Neural progenitor cell (in vitro differentiated cells): ENCODE measurements at regions not wholly inside any gene's neighbourhood (a gene's known extent, or its start where the extent isn't known, plus 50 kb on each side); places are given as distances from the start of the nearest gene placed in this dataset.

ENCODE experiments used
- DNase-seq: peaks from one replicate; pipeline ENCODE4 v3.0.0-alpha.2; 2016; ENCODE audit warnings: low spot score
- H2AFZ ChIP-seq: fragments of 200-600 bp; sonication (generic); replicated peaks from 2 replicates; pipeline ENCODE4 v1.6.1; 2016; ENCODE audit warnings: antibody characterized with exemption
- H3F3A ChIP-seq: fragments of 200-600 bp; sonication (generic); 2 replicates; pipeline ENCODE4 v1.6.1; 2016; ENCODE audit warnings: antibody characterized with exemption, low read depth
- H3K27ac ChIP-seq: fragments of 200-600 bp; sonication (generic); 2 replicates; pipeline ENCODE4 v1.5.1; 2016; ENCODE audit warnings: mild to moderate bottlenecking
- H3K27me3 ChIP-seq: fragments of 200-600 bp; sonication (generic); 2 replicates; pipeline ENCODE4 v1.6.1; 2016; ENCODE audit warnings: mild to moderate bottlenecking, moderate library complexity
- H3K36me3 ChIP-seq: fragments of 200-600 bp; sonication (generic); 2 replicates; pipeline ENCODE4 v1.5.1; 2016
- H3K4me1 ChIP-seq: fragments of 200-600 bp; sonication (generic); 2 replicates; pipeline ENCODE4 v1.6.1; 2016; ENCODE audit warnings: mixed run types
- H3K4me2 ChIP-seq: fragments of 200-600 bp; sonication (generic); 2 replicates; pipeline ENCODE4 v1.6.1; 2016
- H3K4me3 ChIP-seq: fragments of 200-600 bp; sonication (generic); 2 replicates; pipeline ENCODE4 v1.5.1; 2016
- H3K79me2 ChIP-seq: fragments of 200-600 bp; sonication (generic); 2 replicates; pipeline ENCODE4 v1.6.1; 2016; ENCODE audit warnings: low read depth
- H3K9ac ChIP-seq: fragments of 200-600 bp; sonication (generic); 2 replicates; pipeline ENCODE4 v1.6.1; 2016
- H3K9me3 ChIP-seq: fragments of 200-600 bp; sonication (generic); 2 replicates; pipeline ENCODE4 v1.5.1; 2016; ENCODE audit warnings: low read depth
- H4K20me1 ChIP-seq: fragments of 200-600 bp; sonication (generic); 2 replicates; pipeline ENCODE4 v1.6.1; 2016; ENCODE audit warnings: low read depth
- H3K27ac Mint-ChIP-seq: 3 replicates; pipeline ENCODE4 v1.8.0; 2021; ENCODE audit warnings: mixed read lengths
- H3K27me3 Mint-ChIP-seq: 2 replicates; pipeline ENCODE4 v1.8.0; 2022; ENCODE audit warnings: low read depth, mild to moderate bottlenecking, inconsistent platforms, moderate library complexity, mixed read lengths; ENCODE audit not compliant: insufficient read depth
- H3K36me3 Mint-ChIP-seq: 3 replicates; pipeline ENCODE4 v1.8.0; 2021; ENCODE audit warnings: mixed read lengths
- H3K4me1 Mint-ChIP-seq: 3 replicates; pipeline ENCODE4 v1.8.0; 2021; ENCODE audit warnings: mixed read lengths
- H3K4me3 Mint-ChIP-seq: 3 replicates; pipeline ENCODE4 v1.8.0; 2021; ENCODE audit warnings: mild to moderate bottlenecking, moderate library complexity, mixed read lengths
- H3K9me3 Mint-ChIP-seq: 3 replicates; pipeline ENCODE4 v1.8.0; 2020; ENCODE audit warnings: mixed read lengths
- EZH2 ChIP-seq: fragments of 200-600 bp; sonication (generic); IDR thresholded peaks from 2 replicates; pipeline ENCODE4 v1.6.1; 2017; ENCODE audit warnings: antibody characterized with exemption, mild to moderate bottlenecking, moderate library complexity
- EZH2phosphoT487 ChIP-seq: fragments of 200-600 bp; sonication (generic); IDR thresholded peaks from 2 replicates; pipeline ENCODE4 v1.6.1; 2017; ENCODE audit warnings: antibody characterized with exemption
- TF ChIP-seq, protein P1 (sequence below): fragments of 200-600 bp; sonication (generic); IDR thresholded peaks from 2 replicates; pipeline ENCODE4 v1.5.1; 2017; ENCODE audit warnings: antibody characterized with exemption, mild to moderate bottlenecking

DNA sequence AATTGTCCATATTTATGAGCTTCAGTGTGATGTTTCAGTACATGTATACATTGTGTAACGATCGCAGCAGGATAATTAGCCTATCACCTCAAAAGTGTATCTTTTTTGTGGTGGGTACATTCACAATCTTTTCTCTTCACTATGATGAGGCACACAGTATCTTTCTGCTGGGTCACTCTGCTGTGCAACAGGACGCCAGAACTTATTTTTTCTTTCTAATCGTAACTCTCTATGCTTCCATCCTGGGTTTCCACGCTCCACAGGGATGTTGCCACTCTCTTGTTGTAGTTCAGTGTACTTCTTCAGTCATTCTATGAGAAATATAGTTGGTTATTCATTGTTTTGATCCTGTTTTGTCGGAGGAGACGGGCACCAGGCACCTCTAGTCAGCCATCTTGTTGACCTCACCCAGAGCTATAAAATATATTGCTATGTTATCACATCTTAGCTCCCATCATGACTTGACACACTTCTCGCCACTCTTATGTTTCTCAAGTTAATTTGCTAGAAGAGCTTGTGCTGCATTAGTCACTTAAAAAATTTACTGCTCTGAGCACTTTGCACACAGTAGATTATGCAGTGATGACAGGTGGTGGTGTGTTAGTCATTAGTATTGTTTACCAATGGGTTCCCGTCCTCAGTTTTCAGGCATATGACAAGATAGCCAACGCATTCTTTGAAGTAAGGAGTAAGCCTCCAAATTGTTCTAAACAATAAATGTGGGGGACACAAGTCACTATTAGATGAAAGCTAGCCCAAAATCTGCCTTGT, 1002.7 kb upstream of the PCDH7 start:
- Histone ChIP-seq H3K36me3 (no peaks in the 10 kb centered on the region), H3K9ac (no peak overlapping the region), H3K9me3 (no peaks in the 10 kb centered on the region), H3K4me3 (no peak overlapping the region), H3F3A (no peaks in the 10 kb centered on the region), H3K4me2 (no peak overlapping the region), H2AFZ (no peak overlapping the region), H3K79me2 (no peaks in the 10 kb centered on the region), H3K27me3 (no peaks in the 10 kb centered on the region), H3K27ac (no peak overlapping the region), H3K4me1 (no peaks in the 10 kb centered on the region), H4K20me1 (no peaks in the 10 kb centered on the region)
- no peaks in the 10 kb centered on the region for H3K27me3 Mint-ChIP-seq
- DNase-seq, result no peak
- H3K36me3 Mint-ChIP-seq, result no peaks in the 10 kb centered on the region
- TF ChIP-seq, protein P1, sequence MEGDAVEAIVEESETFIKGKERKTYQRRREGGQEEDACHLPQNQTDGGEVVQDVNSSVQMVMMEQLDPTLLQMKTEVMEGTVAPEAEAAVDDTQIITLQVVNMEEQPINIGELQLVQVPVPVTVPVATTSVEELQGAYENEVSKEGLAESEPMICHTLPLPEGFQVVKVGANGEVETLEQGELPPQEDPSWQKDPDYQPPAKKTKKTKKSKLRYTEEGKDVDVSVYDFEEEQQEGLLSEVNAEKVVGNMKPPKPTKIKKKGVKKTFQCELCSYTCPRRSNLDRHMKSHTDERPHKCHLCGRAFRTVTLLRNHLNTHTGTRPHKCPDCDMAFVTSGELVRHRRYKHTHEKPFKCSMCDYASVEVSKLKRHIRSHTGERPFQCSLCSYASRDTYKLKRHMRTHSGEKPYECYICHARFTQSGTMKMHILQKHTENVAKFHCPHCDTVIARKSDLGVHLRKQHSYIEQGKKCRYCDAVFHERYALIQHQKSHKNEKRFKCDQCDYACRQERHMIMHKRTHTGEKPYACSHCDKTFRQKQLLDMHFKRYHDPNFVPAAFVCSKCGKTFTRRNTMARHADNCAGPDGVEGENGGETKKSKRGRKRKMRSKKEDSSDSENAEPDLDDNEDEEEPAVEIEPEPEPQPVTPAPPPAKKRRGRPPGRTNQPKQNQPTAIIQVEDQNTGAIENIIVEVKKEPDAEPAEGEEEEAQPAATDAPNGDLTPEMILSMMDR, result no peak
- TF ChIP-seq EZH2phosphoT487 (no peak), EZH2 (no peak)
- no peaks in the 10 kb centered on the region for H3K9me3 Mint-ChIP-seq
- no peaks in the 10 kb centered on the region for H3K4me1 Mint-ChIP-seq
- no peak overlapping the region for H3K27ac Mint-ChIP-seq
- H3K4me3 Mint-ChIP-seq, result no peak overlapping the region

- Mint-ChIP-seq H3K4me3 (no peak overlapping the region), H3K36me3 (no peaks in the 10 kb centered on the region), H3K27ac (no peak overlapping the region), H3K9me3 (no peaks in the 10 kb centered on the region), H3K27me3 (no peaks in the 10 kb centered on the region), H3K4me1 (no peaks in the 10 kb centered on the region)
- Histone ChIP-seq H3K27ac (no peak overlapping the region), H3K27me3 (no peaks in the 10 kb centered on the region), H2AFZ (no peak overlapping the region), H3K36me3 (no peaks in the 10 kb centered on the region), H3K9ac (no peak overlapping the region), H3F3A (no peaks in the 10 kb centered on the region), H3K79me2 (no peaks in the 10 kb centered on the region), H4K20me1 (no peaks in the 10 kb centered on the region), H3K9me3 (no peaks in the 10 kb centered on the region), H3K4me2 (no peak overlapping the region), H3K4me3 (no peak overlapping the region), H3K4me1 (no peaks in the 10 kb centered on the region)
- TF ChIP-seq EZH2, result no peak
- no peak for DNase-seq
Observed at GRCh38 chr4:29718136-29718535, 1002.0 kb upstream of the PCDH7 start.

DNA sequence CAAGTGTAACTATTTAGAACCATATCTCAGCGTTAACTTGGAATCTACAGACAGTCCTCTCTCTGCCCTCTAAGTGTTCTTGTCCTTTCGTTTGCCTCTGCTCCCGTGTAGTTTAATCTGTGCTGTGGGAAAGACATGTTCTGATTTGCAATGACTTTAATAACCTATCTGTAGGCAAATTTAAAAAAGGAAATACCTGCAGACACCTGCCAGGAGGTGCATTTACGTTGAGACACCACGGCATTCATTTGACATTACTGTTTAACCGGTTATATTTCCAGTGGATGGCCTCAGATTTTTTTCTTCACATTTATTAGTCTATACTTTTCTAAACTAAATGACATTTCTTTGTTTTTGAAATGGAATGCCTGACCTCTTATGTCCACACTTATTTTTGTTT, 997.9 kb upstream of the PCDH7 start:
- Histone ChIP-seq H3K79me2 (no peaks in the 10 kb centered on the region), H3K9ac (no peak overlapping the region), H4K20me1 (no peaks in the 10 kb centered on the region), H3K36me3 (no peaks in the 10 kb centered on the region), H2AFZ (no peak overlapping the region), H3K4me3 (no peak overlapping the region), H3K4me1 (no peaks in the 10 kb centered on the region), H3K9me3 (no peaks in the 10 kb centered on the region), H3F3A (no peaks in the 10 kb centered on the region), H3K27ac (no peak overlapping the region), H3K27me3 (no peaks in the 10 kb centered on the region), H3K4me2 (no peak overlapping the region)
- no peaks in the 10 kb centered on the region for H3K4me1 Mint-ChIP-seq
- no peak overlapping the region for H3K27ac Mint-ChIP-seq
- no peaks in the 10 kb centered on the region for H3K9me3 Mint-ChIP-seq
- no peak for DNase-seq
- H3K4me3 Mint-ChIP-seq, result no peak overlapping the region
- TF ChIP-seq EZH2phosphoT487, result no peak
- TF ChIP-seq, protein P1, result no peak
- no peak for TF ChIP-seq EZH2
- H3K36me3 Mint-ChIP-seq, result no peaks in the 10 kb centered on the region
- no peaks in the 10 kb centered on the region for H3K27me3 Mint-ChIP-seq

GRCh38 chr4:29726938-29727337, 993.2 kb upstream of the PCDH7 start:
- H3K27me3 ChIP-seq, result no peaks in the 10 kb centered on the region
- Mint-ChIP-seq H3K9me3 (no peaks in the 10 kb centered on the region), H3K4me1 (no peaks in the 10 kb centered on the region), H3K4me3 (no peak overlapping the region), H3K36me3 (no peaks in the 10 kb centered on the region), H3K27me3 (no peaks in the 10 kb centered on the region), H3K27ac (no peak overlapping the region)
- H3K36me3 ChIP-seq, result no peaks in the 10 kb centered on the region
- no peak overlapping the region for H2AFZ ChIP-seq
- H3K4me2 ChIP-seq, result no peak overlapping the region
- no peaks in the 10 kb centered on the region for H3K9me3 ChIP-seq
- H3F3A ChIP-seq, result no peaks in the 10 kb centered on the region
- no peak overlapping the region for H3K27ac ChIP-seq
- H3K4me3 ChIP-seq, result no peak overlapping the region
- H3K9ac ChIP-seq, result no peak overlapping the region
- H4K20me1 ChIP-seq, result no peaks in the 10 kb centered on the region
- DNase-seq, result no peak
- TF ChIP-seq EZH2 (no peak), EZH2phosphoT487 (no peak)
- TF ChIP-seq, protein P1, result no peak
- H3K4me1 ChIP-seq, result no peaks in the 10 kb centered on the region
- H3K79me2 ChIP-seq, result no peaks in the 10 kb centered on the region
